T-cell (primary cell): ENCODE measurements at regions not wholly inside any gene's neighbourhood (a gene's known extent, or its start where the extent isn't known, plus 50 kb on each side); places are given as distances from the start of the nearest gene placed in this dataset.

ENCODE experiments used
- ATAC-seq, 4 experiments: fragments of 200-7000 bp in 3 of 4; fragments of 150-1000 bp in 1 of 4; cut with Tn5 transposase; replicated peaks in 1 of 4; 1 replicate in 3 of 4; 2 replicates in 1 of 4; pipeline ENCODE4 v1.10.0; 2021; ENCODE audit warnings: moderate library complexity in 3 of 4, mild to moderate bottlenecking in 2 of 4, moderate number of reproducible peaks in 1 of 4
- CTCF ChIA-PET, 2 donors: fragments of 300-600 bp; sonication (Branson Sonifier 250); formaldehyde crosslinking; loops; one replicate each; lab custom pipeline; 2022; ENCODE audit warnings: antibody characterized with exemption in 2 of 2; lab: Charles Lee
- POLR2A ChIA-PET, 2 donors: fragments of 300-600 bp; sonication (Branson Sonifier 250); formaldehyde crosslinking; loops; one replicate each; lab custom pipeline; 2022; ENCODE audit warnings: antibody characterized with exemption in 2 of 2; lab: Charles Lee
- DNase-seq, 35 experiments: peaks; one replicate each; pipeline versions ENCODE4 v3.0.0 to v3.0.0-alpha.2; 2013 to 2023
- H3K27ac ChIP-seq: one replicate; pipeline ENCODE4 v1.5.1; 2013; ENCODE audit warnings: low read length
- H3K27me3 ChIP-seq, 2 experiments: replicated peaks in 1 of 2; 1 replicate in 1 of 2; 2 replicates in 1 of 2; pipeline versions ENCODE4 v1.6.1 to v1.7.0; 2013; ENCODE audit warnings: low read length in 1 of 2, mixed read lengths in 1 of 2; ENCODE audit not compliant: control insufficient read depth in 2 of 2, insufficient read depth in 2 of 2; ENCODE audit errors: extremely low read depth in 1 of 2
- H3K36me3 ChIP-seq, 2 donors: 1 replicate in 1 of 2; 2 replicates in 1 of 2; pipeline versions ENCODE4 v1.6.1 to v1.7.0; 2013; ENCODE audit warnings: low read length in 1 of 2; ENCODE audit not compliant: control insufficient read depth in 2 of 2, insufficient read depth in 1 of 2; ENCODE audit errors: extremely low read depth in 1 of 2
- H3K4me1 ChIP-seq, 2 experiments: 1 replicate in 1 of 2; 2 replicates in 1 of 2; pipeline versions ENCODE4 v1.6.1 to v1.7.0; 2013; ENCODE audit warnings: low read length in 2 of 2, mixed read lengths in 1 of 2; ENCODE audit not compliant: insufficient read depth in 2 of 2, control insufficient read depth in 1 of 2; ENCODE audit errors: extremely low read depth in 1 of 2
- H3K4me3 ChIP-seq, 2 donors: 1 replicate in 1 of 2; 2 replicates in 1 of 2; pipeline versions ENCODE4 v1.5.1 to v1.7.0; 2013; ENCODE audit warnings: mild to moderate bottlenecking in 2 of 2, low read length in 1 of 2, moderate library complexity in 1 of 2; ENCODE audit not compliant: control insufficient read depth in 1 of 2; ENCODE audit errors: extremely low read depth in 1 of 2
- H3K9me3 ChIP-seq: 2 replicates; pipeline ENCODE4 v1.7.0; 2013
- H3K27ac Mint-ChIP-seq, 2 donors: one replicate each; pipeline ENCODE4 v1.8.0; 2020 to 2021; ENCODE audit warnings: mild to moderate bottlenecking in 2 of 2, mixed read lengths in 2 of 2
- H3K27me3 Mint-ChIP-seq, 2 donors: one replicate each; pipeline ENCODE4 v1.8.0; 2021 to 2022; ENCODE audit warnings: mixed read lengths in 2 of 2
- H3K36me3 Mint-ChIP-seq: one replicate; pipeline ENCODE4 v1.8.0; 2021; ENCODE audit warnings: mixed read lengths
- H3K4me1 Mint-ChIP-seq, 3 donors: one replicate each; pipeline ENCODE4 v1.8.0; 2020 to 2022; ENCODE audit warnings: mixed read lengths in 3 of 3, mild to moderate bottlenecking in 1 of 3
- H3K4me3 Mint-ChIP-seq, 3 donors: one replicate each; pipeline ENCODE4 v1.8.0; 2020 to 2022; ENCODE audit warnings: mild to moderate bottlenecking in 3 of 3, mixed read lengths in 3 of 3, moderate library complexity in 3 of 3
- H3K9me3 Mint-ChIP-seq, 3 donors: one replicate each; pipeline ENCODE4 v1.8.0; 2020 to 2022; ENCODE audit warnings: mixed read lengths in 3 of 3
- WGBS: methylation state at CpG from one replicate; pipeline ENCODE4 v1.1.5; 2013; ENCODE audit warnings: missing lambda C conversion rate; ENCODE audit not compliant: insufficient coverage; 5-methylcytosine and 5-hydroxymethylcytosine counted together

DNA sequence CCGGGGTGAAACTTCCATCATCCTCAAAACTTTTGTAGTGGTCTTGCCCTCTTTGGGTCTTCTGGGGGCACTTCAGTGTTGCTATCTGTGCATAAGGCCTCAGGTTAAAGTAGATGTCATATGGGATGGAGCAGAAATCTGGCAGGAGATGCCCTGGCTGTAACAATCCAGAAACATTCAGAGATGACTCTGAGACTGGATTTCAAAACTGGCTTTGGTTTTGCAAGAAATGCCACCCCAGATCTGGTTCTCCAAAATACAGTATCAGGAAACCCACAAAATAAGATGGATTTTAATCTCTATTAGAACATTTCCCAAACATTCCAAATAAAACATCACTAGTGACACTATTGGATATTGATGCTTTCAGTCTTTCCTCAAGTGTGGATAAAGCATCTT, 191.5 kb downstream of the REEP3 start:
- DNase-seq (no peak), ATAC-seq (no peak)
- no peak overlapping the region for H3K27ac ChIP-seq
- H3K36me3 ChIP-seq: no peaks in the 10 kb centered on the region
- no peak overlapping the region for H3K27ac Mint-ChIP-seq
- ChIA-PET POLR2A (no interaction called here), CTCF (interaction anchor here in 1 of 2 donors (0.7 kb wide), 1 partner anchor 546 kb away, joined by 3 read pairs; no protein-coding TSS in a partner anchor)
- no CpG with 5 or more reads among the region's 1 CpG for whole genome bisulfite sequencing
- H3K9me3 Mint-ChIP-seq: no peaks in the 10 kb centered on the region
- H3K36me3 Mint-ChIP-seq: no peaks in the 10 kb centered on the region
- H3K4me3 Mint-ChIP-seq: no peak overlapping the region
- peaks cover 0 to 5% (median 2%) of the 10 kb centered on the region in 3 donors for H3K4me1 Mint-ChIP-seq
- H3K9me3 ChIP-seq: no peaks in the 10 kb centered on the region
- H3K27me3 Mint-ChIP-seq: no peaks in the 10 kb centered on the region
- no peaks in the 10 kb centered on the region for H3K4me1 ChIP-seq
- H3K27me3 ChIP-seq: peaks cover 0 to 2% of the 10 kb centered on the region in 2 experiments
- H3K4me3 ChIP-seq: no peak overlapping the region

DNA sequence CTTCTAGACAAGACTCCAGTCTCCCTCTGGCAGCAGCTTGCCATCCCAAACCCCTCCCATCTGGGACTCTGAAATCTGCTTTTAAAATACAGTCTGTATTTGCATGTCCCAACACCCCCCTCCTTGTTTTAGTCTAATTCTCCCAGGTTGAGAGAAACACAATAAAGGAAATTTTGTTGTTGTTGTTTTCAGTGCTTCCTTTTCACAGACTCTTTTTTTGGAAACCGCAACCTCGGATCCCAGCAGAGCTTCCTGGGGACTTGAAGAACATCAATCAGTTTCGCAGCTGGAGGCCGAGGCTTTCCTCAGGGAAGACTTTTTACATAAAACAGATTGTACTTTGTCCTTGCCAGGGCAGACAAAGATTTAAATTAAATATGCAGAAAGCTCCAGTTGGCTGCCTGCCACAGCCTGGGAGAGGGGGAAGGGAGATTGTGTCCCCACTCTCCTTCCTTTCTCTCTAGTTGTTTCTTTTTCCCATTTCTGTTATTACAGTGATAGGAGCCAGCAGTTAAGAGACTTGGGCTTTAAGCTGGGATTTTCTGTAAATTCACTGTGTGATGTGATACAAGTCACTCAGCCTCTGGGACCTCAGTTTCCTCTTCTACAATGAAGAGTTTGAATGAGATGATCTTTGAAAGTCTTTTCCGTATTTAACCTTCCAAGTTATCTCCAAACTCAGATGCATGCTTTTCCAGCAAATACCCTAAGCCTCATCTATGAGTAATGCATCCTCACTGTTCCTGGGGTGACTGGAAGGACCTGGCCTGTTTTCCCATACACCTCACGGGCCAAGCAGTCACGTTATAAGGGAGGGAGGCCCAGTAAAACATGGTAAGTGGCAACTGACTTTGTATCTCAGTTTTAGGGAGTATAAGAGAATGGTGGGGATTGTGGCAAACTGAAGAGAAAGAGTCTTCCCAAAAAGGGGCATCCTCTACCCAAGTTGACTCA, 192.3 kb downstream of the REEP3 start:
- no peak overlapping the region for H3K4me3 ChIP-seq
- ChIA-PET CTCF (interaction anchor here in 1 of 2 donors (0.7 kb wide), 1 partner anchor 546 kb away, joined by 3 read pairs; no protein-coding TSS in a partner anchor), POLR2A (no interaction called here)
- no peaks in the 10 kb centered on the region for H3K4me1 ChIP-seq
- ATAC-seq: no peak
- H3K36me3 ChIP-seq: no peaks in the 10 kb centered on the region
- Mint-ChIP-seq H3K9me3 (no peaks in the 10 kb centered on the region), H3K4me1 (peaks cover 0 to 2% (median under 1%) of the 10 kb centered on the region in 3 donors), H3K36me3 (no peaks in the 10 kb centered on the region), H3K4me3 (no peak overlapping the region), H3K27me3 (no peaks in the 10 kb centered on the region), H3K27ac (no peak overlapping the region)
- no peak for DNase-seq
- peaks cover 0 to 2% of the 10 kb centered on the region in 2 experiments for H3K27me3 ChIP-seq
- no peaks in the 10 kb centered on the region for H3K9me3 ChIP-seq
- H3K27ac ChIP-seq: no peak overlapping the region
- WGBS: 90% methylated on average over 2 of the region's 7 CpGs

GRCh38 chr10:63716016-63716580, 194.9 kb downstream of the REEP3 start:
- Histone ChIP-seq H3K27me3 (peaks cover 0 to 2% of the 10 kb centered on the region in 2 experiments), H3K4me1 (peaks cover 4 to 7% of the 10 kb centered on the region in 2 experiments), H3K27ac (no peak overlapping the region), H3K4me3 (no peak overlapping the region), H3K9me3 (no peaks in the 10 kb centered on the region), H3K36me3 (no peaks in the 10 kb centered on the region)
- Mint-ChIP-seq H3K36me3 (no peaks in the 10 kb centered on the region), H3K27me3 (no peaks in the 10 kb centered on the region), H3K4me1 (peaks cover 7 to 10% (median 10%) of the 10 kb centered on the region in 3 donors), H3K4me3 (no peak overlapping the region), H3K9me3 (no peaks in the 10 kb centered on the region), H3K27ac (no peak overlapping the region)
- 54% methylated on average over 3 of the region's 4 CpGs for WGBS
- DNase-seq (no peak), ATAC-seq (no peak)
- ChIA-PET CTCF (interaction anchor here (0.5 to 9.3 kb wide), 9 partner anchors 10 to 1220 kb away, joined by 3 to 290 read pairs (median 5); no protein-coding TSS in a partner anchor), POLR2A (interaction anchor here in 1 of 2 donors (0.6 to 1.1 kb wide), 2 partner anchors 12 to 568 kb away, joined by 3 read pairs; no protein-coding TSS in a partner anchor)

- CTCF ChIA-PET: interaction anchor here (0.5 to 9.3 kb wide), 10 partner anchors 9 to 1311 kb away, joined by 3 to 290 read pairs (median 5); no protein-coding TSS in a partner anchor
- no peak overlapping the region for H3K27ac Mint-ChIP-seq
- H3K36me3 ChIP-seq: no peaks in the 10 kb centered on the region
Observed at GRCh38 chr10:63717027-63717715, 196.0 kb downstream of the REEP3 start.

GRCh38 chr10:63718006-63718405, 196.8 kb downstream of the REEP3 start:
- Mint-ChIP-seq H3K27ac (no peak overlapping the region), H3K36me3 (no peaks in the 10 kb centered on the region), H3K9me3 (no peaks in the 10 kb centered on the region), H3K4me3 (no peak overlapping the region), H3K4me1 (peaks cover 7 to 11% (median 8%) of the 10 kb centered on the region in 3 donors), H3K27me3 (no peaks in the 10 kb centered on the region)
- ATAC-seq (no peak), DNase-seq (no peak)
- no peak overlapping the region for H3K27ac ChIP-seq
- H3K36me3 ChIP-seq: no peaks in the 10 kb centered on the region
- WGBS: no CpG with 5 or more reads among the region's 4 CpGs
- ChIA-PET CTCF (interaction anchor here (0.6 to 9.3 kb wide), 9 partner anchors 13 to 561 kb away, joined by 3 to 290 read pairs (median 6); no protein-coding TSS in a partner anchor), POLR2A (interaction anchor here (0.5 to 0.6 kb wide), 2 partner anchors 45 to 465 kb away, joined by 3 to 4 read pairs; no protein-coding TSS in a partner anchor)
- peaks cover 4 to 9% of the 10 kb centered on the region in 2 experiments for H3K4me1 ChIP-seq
- H3K9me3 ChIP-seq: no peaks in the 10 kb centered on the region
- H3K4me3 ChIP-seq: no peak overlapping the region
- no peaks in the 10 kb centered on the region for H3K27me3 ChIP-seq

More at GRCh38 chr10:63717027-63717715, 196.0 kb downstream of the REEP3 start:
- Mint-ChIP-seq H3K4me1 (peaks cover 7 to 11% (median 10%) of the 10 kb centered on the region in 3 donors), H3K36me3 (no peaks in the 10 kb centered on the region), H3K4me3 (no peak overlapping the region), H3K27me3 (no peaks in the 10 kb centered on the region), H3K9me3 (no peaks in the 10 kb centered on the region)
- Histone ChIP-seq H3K27me3 (peaks cover 0 to 2% of the 10 kb centered on the region in 2 experiments), H3K9me3 (no peaks in the 10 kb centered on the region), H3K4me1 (peaks cover 4 to 9% of the 10 kb centered on the region in 2 experiments), H3K27ac (no peak overlapping the region), H3K4me3 (no peak overlapping the region)
- ATAC-seq: no peak
- no CpG with 5 or more reads among the region's 11 CpGs for WGBS
- no peak for DNase-seq
- POLR2A ChIA-PET: interaction anchor here (0.5 to 1.1 kb wide), 4 partner anchors 13 to 401 kb away, joined by 3 to 5 read pairs (median 4); no protein-coding TSS in a partner anchor
